RCC 7860 (cell line): ENCODE measurements at regions not wholly inside any gene's neighbourhood (a gene's known extent, or its start where the extent isn't known, plus 50 kb on each side); places are given as distances from the start of the nearest gene placed in this dataset.

Experiments
- DNase-seq: peaks from one replicate; pipeline ENCODE4 v3.0.0-alpha.2; 2015; ENCODE audit warnings: low spot score
- FAIRE-seq: peaks from 2 replicates; lab custom pipeline; 2012; peaks lifted over from hg19 to GRCh38; lab: Jason Lieb, UNC

DNA sequence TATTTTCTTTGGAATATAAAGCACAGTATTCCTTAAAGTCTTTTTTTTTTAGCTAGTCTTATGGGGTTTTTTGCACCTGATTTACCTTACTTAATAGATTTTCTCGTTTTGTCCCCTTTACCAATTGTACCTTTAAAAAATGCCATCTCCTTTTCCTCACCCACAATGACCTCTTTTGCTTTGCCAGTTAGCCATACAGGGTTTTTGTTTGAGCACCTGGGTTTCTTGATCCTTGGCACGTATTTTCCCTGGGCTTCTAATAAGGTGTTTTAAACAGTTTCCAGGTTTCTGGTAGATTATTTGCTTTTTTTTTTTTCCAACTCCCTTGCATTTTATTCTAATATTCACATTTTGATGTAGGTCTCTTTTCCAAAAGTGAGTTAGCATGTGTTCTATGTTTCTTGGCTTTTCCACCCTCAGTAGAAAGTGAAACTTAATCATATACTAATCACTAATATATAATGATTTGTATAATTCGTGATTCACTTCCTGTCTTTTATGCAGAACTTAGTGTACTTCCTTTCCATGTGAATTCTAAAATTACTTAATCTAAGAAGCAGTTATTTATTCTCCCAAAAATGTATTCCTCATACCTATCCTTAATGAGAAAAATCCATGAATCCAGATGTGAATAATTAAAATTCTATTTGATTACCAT lies 673.9 kb upstream of the RGMB start:
- FAIRE-seq (no peak), DNase-seq (no peak)

DNA sequence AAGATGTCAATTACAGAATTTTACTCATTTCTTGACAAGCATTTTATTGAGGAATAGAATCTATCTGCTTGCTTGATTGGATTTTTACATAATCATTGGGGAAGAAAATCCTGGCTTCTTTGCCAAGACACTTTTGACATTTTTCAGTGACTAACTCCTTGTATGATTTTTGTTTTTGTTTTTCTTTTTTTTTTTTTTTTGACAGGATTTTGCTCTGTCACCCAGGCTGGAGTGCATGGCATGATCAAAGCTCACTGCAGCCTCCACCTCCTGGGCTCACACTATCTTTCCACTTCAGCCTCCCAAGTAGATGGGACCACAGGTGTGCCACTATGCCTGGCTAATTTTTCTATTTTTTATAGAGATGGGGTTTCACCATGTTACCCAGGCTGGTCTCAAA lies 672.3 kb upstream of the RGMB start:
- FAIRE-seq, result no peak
- DNase-seq, result no peak

DNA sequence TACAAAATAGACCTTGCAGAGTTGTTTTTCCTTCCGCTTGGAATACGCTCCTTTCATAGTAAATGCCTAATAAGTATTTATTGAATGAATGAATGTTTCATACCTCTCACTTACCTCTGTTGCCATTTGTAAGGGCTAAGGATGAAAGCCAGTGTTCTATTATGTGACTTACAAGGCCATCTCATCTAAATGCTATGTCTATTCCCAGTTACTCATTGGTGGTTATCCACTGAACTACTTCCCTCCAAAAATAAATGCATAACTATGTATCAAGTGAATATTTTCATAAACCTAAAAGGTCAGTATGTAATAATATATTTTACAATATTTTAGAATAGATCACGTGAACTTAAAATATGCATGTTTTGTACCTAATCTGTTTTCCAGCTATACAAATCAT lies 670.5 kb upstream of the RGMB start:
- DNase-seq, result no peak
- no peak for FAIRE-seq

DNA sequence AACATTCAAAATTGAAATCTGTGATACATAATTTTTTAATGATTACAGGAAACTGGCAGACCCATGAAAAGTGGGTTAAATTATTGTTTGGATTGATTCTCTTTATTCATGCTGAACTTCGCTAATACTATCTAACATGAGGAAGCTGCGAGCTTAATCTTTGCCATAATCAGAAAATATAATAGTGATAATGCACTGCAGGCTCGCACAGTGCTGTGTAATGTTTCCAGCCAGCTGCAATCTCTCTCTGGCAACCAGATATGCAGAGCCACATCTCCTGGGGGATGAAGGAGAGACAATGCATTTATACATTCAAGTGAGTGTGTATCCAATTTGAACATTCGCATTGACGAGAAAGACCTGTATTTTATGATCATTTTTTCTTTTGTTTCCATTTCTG lies 669.7 kb upstream of the RGMB start:
- FAIRE-seq, result no peak

DNA sequence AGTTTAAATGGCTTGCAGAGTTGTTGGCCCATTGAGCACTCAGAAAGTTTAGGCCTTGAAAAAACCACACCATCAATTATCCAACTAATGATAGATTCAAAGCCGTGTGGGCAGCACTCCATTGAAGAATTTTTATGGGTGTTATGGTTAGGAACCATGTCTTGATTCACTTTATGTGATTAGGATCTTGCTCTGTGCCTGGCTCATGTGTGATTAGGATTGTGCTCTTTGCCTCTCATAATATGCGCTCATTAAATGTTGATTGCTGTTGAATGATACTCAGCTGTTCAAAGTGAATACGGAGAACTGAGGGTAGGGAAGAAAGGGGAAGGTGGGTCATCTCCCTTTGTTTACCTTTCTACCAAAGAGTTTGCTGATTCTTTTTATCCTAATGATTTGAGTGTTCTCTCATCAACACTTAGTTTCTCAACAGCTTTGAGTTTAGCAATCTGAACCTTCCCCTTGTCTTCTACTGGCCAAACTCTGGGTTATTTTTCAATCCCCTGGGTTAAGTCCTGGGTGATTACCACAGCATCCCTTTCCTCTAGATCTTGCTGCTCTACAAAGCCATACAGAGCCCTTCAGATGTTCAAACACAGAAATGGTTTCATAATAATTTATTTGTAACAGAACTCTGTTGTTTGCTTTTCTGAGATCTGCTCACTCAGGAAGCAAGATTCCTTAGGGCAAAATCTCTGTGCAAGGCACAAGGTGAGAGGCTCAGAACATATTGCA lies 668.8 kb upstream of the RGMB start:
- no peak for DNase-seq
- FAIRE-seq, result no peak

More for the DNA sequence above, 669.7 kb upstream of the RGMB start:
- DNase-seq, result no peak

DNA sequence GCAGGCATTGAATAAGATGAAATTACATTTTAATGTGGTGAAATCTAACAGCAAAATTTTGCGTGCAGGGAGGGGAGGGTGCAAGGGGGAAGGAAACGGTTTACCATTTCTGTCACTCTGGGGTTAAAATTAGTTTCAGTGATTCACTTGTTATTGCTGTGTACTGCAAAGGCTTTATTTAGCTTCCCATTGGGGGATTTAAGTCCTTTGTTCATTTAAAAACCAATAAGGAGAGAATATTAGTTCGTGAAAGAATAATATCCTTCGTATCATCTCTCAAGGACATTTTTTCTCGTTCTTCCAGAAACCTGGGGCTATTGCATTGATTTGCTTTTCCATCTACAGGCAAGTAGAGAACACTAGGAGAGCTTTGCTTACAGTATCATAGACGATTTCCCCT lies 667.8 kb upstream of the RGMB start:
- DNase-seq (no peak), FAIRE-seq (no peak)

DNA sequence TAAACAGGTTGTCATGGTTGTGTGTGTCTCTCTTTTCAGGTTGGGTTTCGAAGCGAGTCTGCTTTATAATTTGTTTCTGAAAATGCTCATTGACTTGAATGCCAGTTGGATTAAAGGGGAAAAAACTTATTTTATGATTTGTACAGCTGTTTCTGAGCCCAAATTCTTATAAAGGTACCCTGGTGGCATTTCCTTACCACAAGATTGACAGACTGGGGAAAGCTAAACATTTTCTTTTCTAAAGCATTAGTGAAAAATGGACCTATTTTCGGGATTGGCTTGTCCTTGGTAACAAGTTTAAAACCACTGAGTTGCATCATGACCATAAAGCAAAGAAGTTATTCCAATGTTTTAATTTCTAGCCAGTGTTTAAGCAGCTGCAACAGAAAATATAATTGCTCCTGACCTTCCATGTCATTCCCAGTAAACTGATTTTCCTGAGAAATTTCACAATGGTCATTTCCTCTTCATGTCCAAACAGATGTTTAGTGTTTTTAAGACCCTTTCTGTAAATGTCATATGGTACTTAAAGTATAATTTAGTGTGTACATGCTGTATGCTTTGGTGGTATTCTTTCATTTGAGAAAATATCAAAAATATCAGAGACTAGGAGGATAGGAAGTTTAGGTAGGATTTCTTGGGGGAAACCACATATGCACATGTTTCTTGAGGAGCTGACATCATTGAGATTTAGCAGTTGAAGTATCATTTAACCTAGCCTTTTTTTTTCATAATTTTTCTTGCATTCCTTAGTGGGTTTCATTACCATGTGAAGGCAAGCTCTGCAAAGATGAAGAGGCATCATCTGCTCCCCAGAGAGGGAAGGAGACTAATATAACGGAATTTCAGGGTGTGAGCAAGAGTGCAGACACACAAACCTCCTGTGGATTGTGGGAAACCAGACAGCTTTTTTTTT lies 667.1 kb upstream of the RGMB start:
- FAIRE-seq, result no peak
- no peak for DNase-seq

DNA sequence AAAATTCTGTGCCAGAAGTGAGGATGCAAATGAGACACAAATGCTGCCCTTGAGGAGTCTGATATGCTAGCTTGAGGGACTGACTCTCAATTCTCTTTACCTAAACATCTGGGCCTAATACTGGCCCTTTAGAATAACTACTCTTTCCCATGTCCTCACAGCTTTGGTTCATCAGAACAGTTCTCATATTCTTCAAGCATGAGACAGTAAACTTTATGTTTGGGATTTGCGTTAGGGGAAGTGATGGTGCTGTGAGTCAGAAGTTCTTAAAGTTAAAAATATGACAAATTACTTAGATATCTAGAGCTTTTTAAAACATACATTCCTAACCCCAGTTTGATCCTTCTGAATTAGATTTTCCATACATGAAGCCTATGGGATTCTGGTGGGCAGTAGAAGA lies 665.0 kb upstream of the RGMB start:
- peak; percentile 45 for DNase-seq
- FAIRE-seq, result no peak

DNA sequence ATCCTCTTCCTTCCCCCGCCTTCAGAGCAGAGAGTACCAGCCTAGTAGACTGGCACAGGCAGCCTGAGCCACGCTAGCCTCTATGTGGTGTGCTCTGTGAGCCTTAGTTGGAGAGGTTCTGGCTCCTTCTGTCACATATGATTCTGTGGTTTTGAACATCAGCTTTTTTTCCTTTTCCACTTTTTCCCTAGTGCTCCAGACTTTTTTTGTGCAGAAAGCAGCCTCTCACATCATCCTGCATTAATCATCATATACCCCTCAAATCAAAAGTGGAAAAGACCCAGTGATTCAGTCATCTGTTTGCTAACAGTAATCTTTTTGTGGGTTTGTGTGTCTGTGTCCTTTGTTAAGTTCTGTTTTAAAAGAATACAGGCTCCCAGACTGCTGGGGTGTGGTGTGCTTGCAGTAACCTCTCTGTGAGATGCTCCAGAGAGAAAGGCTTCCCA lies 663.9 kb upstream of the RGMB start:
- DNase-seq, result peak; percentile 78
- FAIRE-seq, result peak; percentile 82

DNA sequence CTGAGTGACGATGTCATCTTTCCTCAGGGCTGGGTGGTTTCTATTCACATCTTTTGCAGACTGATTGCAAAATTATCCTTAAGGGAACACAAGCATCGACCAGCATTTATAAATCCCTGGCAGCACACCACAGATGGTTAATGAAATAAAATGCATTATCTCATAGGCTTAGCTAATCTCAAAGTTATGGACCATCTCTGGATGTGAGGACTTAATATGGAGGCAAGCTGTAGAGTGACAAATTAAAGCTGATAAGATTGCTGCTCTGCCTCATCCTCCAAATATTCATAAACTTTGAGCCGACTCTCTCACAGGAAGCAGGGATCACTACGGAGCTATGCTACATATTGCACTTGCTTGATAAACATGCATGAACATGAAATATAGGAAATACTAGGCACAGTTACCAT lies 663.2 kb upstream of the RGMB start:
- DNase-seq, result peak; percentile 54
- FAIRE-seq, result no peak

DNA sequence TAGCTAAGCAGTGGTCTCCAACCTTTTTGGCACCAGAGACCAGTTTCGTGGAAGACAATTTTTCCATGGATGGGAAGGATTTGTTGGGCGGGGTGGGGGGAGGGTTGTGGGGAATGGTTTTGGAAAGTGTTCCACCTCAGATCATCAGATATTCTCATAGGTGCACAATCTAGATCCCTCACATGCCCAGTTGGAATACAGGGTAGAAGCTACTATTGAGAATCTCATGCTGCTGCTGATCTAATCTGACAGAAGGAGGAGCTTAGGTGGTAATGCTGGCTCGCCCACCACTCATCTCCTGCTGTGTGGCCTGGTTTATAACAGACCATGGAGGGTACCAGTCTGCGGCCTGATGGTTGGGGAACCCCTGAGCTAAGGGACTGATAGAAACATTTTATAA lies 662.7 kb upstream of the RGMB start:
- no peak for DNase-seq
- FAIRE-seq, result no peak

DNA sequence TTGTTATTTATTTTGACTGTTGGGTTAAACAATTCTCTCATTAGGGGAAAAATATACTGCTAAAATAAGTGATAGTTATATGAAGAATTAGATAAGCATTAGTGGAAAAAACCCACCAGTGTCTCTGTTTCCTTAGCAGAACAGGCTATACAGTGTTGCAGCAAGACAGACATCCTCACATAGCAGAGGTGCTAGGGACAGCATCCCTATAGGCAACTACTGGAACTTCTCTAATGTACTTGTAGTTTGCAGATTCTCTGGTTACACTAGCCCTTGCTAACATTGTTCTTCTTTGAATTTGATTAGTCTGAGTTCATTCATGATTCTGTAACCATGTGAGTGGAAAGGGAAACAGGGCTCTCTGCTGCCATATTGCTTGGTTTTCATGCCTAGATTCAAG lies 661.8 kb upstream of the RGMB start:
- FAIRE-seq, result no peak
- no peak for DNase-seq

DNA sequence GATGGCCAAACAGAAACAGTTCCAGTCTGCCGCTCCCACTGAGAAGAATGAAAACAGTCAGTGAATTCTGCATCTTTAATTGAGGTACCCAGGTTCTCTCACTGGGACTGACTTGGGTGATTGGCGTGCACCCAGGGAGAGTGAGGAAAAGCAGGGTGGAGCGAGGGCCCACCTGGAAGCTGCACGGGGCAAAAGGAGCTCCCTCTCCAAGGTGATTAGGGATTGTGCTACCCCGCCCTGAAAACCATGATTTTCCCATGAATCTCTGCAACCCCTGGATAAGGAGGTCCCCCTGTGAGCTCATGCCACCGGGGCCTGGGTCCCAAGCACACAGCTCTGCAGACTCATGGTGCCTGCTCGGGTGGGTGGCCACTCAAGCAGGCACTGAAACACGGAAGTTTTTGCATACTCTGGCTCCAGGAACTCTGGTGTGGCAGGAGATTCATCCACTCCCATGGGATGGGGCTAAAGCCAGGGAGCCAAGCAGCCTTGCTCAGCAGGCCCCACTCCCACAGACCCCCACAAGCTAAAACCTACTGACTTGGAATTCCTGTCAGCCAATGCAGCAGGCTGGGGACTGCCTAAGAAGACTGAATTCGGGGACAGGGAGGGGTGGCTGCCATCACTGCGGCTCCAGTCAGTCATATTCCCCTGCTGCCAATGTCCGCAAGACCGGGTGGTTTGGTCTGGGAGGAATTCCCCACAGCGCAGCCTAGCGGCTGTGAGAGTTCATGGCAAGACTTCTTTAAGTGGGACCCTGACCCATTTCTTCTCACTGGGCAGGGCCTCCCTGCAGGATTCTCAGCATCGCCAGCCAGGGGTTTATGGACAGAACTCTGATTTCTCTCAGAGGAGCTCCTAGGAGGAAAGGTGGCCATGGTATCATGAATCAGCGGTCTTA lies 652.2 kb upstream of the RGMB start:
- no peak for FAIRE-seq
- DNase-seq, result no peak

DNA sequence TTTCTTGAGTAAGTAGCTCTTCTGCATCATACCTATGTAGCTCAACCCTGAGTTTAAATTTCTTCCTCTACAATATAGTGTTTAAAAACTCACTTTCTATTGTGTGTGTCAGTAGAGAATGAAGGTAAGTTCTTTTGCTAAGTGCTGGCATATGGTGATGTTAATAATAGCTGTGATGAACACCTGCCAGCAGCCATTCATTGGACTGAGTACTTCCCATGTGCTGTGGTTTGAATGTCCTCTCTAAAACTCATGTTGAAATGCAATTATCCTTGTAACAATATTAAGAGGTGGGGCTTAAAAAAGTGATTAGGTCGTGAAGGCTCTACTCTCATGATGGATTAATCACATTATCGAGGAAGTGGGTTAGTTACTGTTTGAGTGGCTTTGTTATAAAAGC lies 645.2 kb upstream of the RGMB start:
- DNase-seq (no peak), FAIRE-seq (no peak)

DNA sequence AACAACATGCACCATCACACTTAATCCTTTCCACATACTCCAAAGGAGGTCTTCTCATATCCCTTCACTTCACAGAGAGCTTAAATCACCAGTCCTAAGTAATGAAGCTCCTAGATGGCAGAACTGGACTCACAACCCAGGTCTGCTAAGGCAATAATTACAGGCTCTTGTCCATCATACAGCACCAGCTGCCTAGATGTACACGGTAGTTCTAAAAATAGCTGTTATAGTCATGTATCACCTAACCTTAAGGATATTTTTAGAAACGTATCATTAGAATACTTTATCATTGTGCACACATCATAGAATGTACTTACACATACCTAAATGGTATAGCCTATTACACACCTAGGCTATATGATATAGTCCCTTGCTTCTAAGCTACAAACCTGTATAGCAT lies 644.6 kb upstream of the RGMB start:
- DNase-seq, result no peak
- no peak for FAIRE-seq

DNA sequence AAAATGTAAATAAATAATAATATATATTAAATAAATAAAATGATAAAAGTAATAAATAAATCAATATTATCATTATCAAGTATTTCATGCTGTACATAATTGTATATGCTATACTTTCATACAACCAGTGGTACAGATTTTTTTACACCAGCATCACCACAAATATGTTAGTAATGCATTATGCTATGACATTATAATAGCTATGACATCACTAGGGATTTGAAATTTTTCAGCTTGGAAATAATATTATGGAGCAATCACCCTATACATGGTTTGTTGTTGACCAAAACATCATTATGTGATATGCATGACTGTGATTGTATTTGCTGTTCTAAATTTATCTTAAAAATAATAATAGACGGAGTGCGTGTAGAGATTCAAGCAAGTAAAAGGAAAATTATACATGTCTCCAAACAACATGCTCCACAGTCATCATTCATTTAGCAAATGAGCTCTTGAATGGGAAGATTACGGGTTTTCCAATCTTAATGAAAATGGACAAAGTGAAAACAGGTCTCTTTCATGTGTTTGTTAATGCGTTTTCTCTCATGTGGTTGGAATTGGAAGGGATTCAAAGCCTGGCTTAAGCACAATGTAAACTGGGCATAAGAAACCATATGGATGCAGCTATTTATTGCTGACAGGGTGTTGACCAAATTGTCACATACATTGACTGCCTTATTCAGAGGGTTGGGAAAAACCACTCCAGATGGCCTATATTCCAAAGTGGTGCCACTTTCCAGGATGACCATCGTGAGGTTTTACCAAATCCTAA lies 643.0 kb upstream of the RGMB start:
- no peak for DNase-seq
- no peak for FAIRE-seq

DNA sequence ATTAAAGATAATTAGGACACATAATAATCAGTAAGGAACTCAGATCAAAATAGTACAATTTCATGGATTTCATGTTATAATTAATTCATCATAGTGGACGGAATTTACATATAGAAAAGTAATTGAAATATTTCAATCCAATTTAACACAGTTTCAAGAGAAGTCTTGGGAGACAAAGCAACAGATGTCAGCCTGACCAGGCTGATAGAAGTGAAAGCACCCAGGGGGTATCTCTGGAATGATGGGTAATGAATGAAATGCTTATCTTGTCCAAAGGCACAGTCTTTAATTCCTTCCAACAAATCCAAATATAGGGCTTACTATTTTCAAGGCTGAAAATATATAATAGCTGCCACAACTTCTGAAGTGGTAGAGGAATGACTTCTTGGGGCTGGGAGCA lies 629.3 kb upstream of the RGMB start:
- FAIRE-seq, result no peak
- no peak for DNase-seq

DNA sequence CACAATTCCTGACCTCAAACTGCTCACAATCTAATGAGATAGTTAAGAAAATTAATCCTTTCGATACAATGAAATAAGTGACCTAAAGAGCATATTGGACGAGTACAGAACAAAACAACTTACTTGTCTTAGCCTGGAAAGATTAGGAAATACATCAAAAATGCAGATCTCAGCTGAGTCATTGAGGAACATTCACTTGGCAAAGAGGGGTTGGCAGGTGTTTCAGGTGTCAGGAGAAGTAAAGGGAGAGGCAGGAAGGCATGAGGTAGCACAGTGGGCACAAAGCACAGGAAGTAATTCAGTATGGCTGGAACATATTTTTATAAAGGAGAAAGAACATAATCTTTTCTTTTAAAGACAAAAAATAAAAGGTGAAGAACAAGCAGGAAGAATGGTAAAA lies 628.8 kb upstream of the RGMB start:
- no peak for FAIRE-seq
- DNase-seq, result no peak

DNA sequence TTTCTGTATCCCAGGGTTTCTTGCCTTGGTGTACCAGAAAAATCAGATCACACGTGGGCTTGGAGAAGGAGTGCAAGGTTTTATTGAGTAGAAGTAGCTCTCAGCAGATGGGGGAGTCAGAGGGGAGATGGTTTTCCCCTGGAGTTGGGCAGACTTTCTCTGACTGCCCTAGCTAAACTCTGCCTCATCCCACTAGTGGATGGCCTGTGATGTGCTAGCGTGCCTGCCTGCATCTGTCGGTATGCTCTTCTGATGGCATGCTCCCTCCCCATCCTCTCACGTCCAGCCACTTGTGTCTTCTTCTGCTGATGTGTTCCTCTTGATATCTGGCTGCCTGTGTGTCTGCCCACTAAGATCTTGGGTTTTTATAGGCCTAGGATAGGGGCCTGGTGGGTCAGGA lies 616.1 kb upstream of the RGMB start:
- DNase-seq, result no peak
- FAIRE-seq, result no peak

DNA sequence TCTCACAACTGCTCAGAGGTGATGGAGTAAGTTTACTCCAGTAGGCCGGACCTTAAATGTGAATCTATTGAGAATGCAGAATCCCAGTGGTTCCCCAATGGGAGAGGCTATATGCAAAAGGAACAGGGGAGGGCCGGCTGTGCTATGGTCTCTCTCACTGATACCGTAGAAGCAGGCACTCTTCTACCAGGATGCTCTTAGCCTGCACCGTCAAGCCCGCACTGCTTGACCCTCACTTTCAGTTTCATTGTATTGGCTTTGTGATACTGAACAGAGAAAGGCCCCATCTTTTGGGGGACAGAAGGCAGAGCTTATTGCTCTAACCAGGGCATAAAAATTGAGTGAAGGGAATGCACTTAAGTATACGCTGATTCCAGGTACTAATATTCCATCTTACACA lies 615.0 kb upstream of the RGMB start:
- DNase-seq, result no peak
- no peak for FAIRE-seq
